IMR-90 (cell line): ENCODE measurements at regions not wholly inside any gene's neighbourhood (a gene's known extent, or its start where the extent isn't known, plus 50 kb on each side); places are given as distances from the start of the nearest gene placed in this dataset.

Experiments used
- ATAC-seq: fragments of 200-7000 bp; cut with Tn5 transposase; 2 replicates; pipeline ENCODE4 v1.9.1; 2020; ENCODE audit warnings: low read depth, mild to moderate bottlenecking, moderate library complexity
- BruUV-seq: library from RNA; stranded (reverse); fragments of 400-500 nt; replicated peaks from 2 replicates; lab custom pipeline; 2021; lab: Mats Ljungman, UMichigan
- CTCF ChIA-PET: fragments of 300-600 bp; formaldehyde crosslinking; extraction: SDS; loops from one replicate; lab custom pipeline; 2021; ENCODE audit warnings: antibody characterized with exemption; lab: Yijun Ruan, JAX
- POLR2A ChIA-PET: fragments of 300-600 bp; sonication (Branson Sonifier 250); formaldehyde crosslinking; loops from one replicate; lab custom pipeline; 2022; ENCODE audit warnings: antibody characterized with exemption; ENCODE audit not compliant: unreplicated experiment; lab: Charles Lee
- DNase-seq: peaks from one replicate; pipeline ENCODE4 v3.0.0; 2013
- H2AFZ ChIP-seq: replicated peaks from 2 replicates; pipeline ENCODE3; 2013; ENCODE audit warnings: low read length, mild to moderate bottlenecking; ENCODE audit not compliant: poor library complexity
- H2AK5ac ChIP-seq: 2 replicates; pipeline ENCODE4 v1.6.1; 2013; ENCODE audit warnings: low read depth, low read length, inconsistent platforms
- H2AK9ac ChIP-seq: replicated peaks from 2 replicates; pipeline ENCODE3; 2013; ENCODE audit warnings: mild to moderate bottlenecking, low read depth, low read length, moderate library complexity; ENCODE audit not compliant: poor library complexity
- H2BK120ac ChIP-seq: 2 replicates; pipeline ENCODE4 v1.6.1; 2013; ENCODE audit warnings: low read depth, low read length, inconsistent platforms
- H2BK15ac ChIP-seq: 3 replicates; pipeline ENCODE4 v1.6.1; 2013; ENCODE audit warnings: low read depth, low read length, inconsistent platforms
- H2BK20ac ChIP-seq: 2 replicates; pipeline ENCODE4 v1.6.1; 2013; ENCODE audit warnings: low read depth, mild to moderate bottlenecking, inconsistent platforms, low read length, moderate library complexity
- H2BK5ac ChIP-seq: 2 replicates; pipeline ENCODE4 v1.6.1; 2013; ENCODE audit warnings: mild to moderate bottlenecking, low read depth, low read length, inconsistent platforms; ENCODE audit not compliant: poor library complexity, severe bottlenecking
- H3K14ac ChIP-seq: replicated peaks from 2 replicates; pipeline ENCODE4 v1.6.1; 2013; ENCODE audit warnings: low read depth, low read length, inconsistent platforms
- H3K18ac ChIP-seq: 2 replicates; pipeline ENCODE4 v1.6.1; 2013; ENCODE audit warnings: low read depth, low read length, control low read depth
- H3K23ac ChIP-seq: 2 replicates; pipeline ENCODE4 v1.6.1; 2013; ENCODE audit warnings: low read depth, low read length, inconsistent platforms
- H3K27ac ChIP-seq: 2 replicates; pipeline ENCODE4 v1.5.1; 2013; ENCODE audit warnings: mild to moderate bottlenecking, control low read depth, low read length; ENCODE audit not compliant: insufficient read depth
- H3K27me3 ChIP-seq: 2 replicates; pipeline ENCODE4 v1.6.1; 2013; ENCODE audit warnings: low read length; ENCODE audit not compliant: control insufficient read depth, insufficient read depth
- H3K36me3 ChIP-seq: 2 replicates; pipeline ENCODE4 v1.6.1; 2013; ENCODE audit warnings: low read length, mixed read lengths; ENCODE audit not compliant: control insufficient read depth, insufficient read depth
- H3K4ac ChIP-seq: 2 replicates; pipeline ENCODE4 v1.6.1; 2013; ENCODE audit warnings: low read depth, low read length, inconsistent platforms
- H3K4me1 ChIP-seq: 2 replicates; pipeline ENCODE4 v1.6.1; 2013; ENCODE audit warnings: low read length, mixed read lengths; ENCODE audit not compliant: control insufficient read depth, insufficient read depth
- H3K4me2 ChIP-seq: 2 replicates; pipeline ENCODE4 v1.6.1; 2013; ENCODE audit warnings: low read depth, mild to moderate bottlenecking, control low read depth, low read length, moderate library complexity
- H3K4me3 ChIP-seq: 2 replicates; pipeline ENCODE4 v1.5.1; 2013; ENCODE audit warnings: low read depth, mild to moderate bottlenecking, control low read depth, low read length, moderate library complexity; ENCODE audit not compliant: insufficient read depth
- H3K56ac ChIP-seq: 2 replicates; pipeline ENCODE4 v1.6.1; 2013; ENCODE audit warnings: low read length, inconsistent platforms; ENCODE audit not compliant: insufficient read depth; ENCODE audit errors: extremely low read depth
- H3K79me1 ChIP-seq, 2 experiments: 2 replicates each; pipeline ENCODE4 v1.6.1; 2013; ENCODE audit warnings: low read length in 2 of 2, inconsistent platforms in 1 of 2, low read depth in 1 of 2
- H3K9ac ChIP-seq: 2 replicates; pipeline ENCODE4 v1.6.1; 2013; ENCODE audit warnings: low read depth, low read length, control low read depth
- H3K9me1 ChIP-seq: 2 replicates; pipeline ENCODE4 v1.6.1; 2013; ENCODE audit warnings: low read length, inconsistent platforms; ENCODE audit not compliant: insufficient read depth
- H3K9me3 ChIP-seq: 2 replicates; pipeline ENCODE4 v1.6.1; 2013; ENCODE audit warnings: low read length; ENCODE audit not compliant: control insufficient read depth, insufficient read depth
- H4K20me1 ChIP-seq: 2 replicates; pipeline ENCODE4 v1.6.1; 2013; ENCODE audit warnings: low read length, inconsistent platforms; ENCODE audit not compliant: insufficient read depth
- H4K5ac ChIP-seq: 2 replicates; pipeline ENCODE4 v1.6.1; 2013; ENCODE audit warnings: mild to moderate bottlenecking, low read depth, low read length, control low read depth
- H4K8ac ChIP-seq, 2 experiments: 2 replicates each; pipeline ENCODE4 v1.6.1; 2013; ENCODE audit warnings: low read depth in 2 of 2, low read length in 2 of 2, control low read depth in 1 of 2, inconsistent platforms in 1 of 2
- H4K91ac ChIP-seq: 2 replicates; pipeline ENCODE4 v1.6.1; 2013; ENCODE audit warnings: low read depth, low read length, inconsistent platforms; ENCODE audit not compliant: insufficient read depth
- BHLHE40 ChIP-seq: fragments of 150-350 bp; IDR thresholded peaks from 2 replicates; pipeline ENCODE4 v1.6.1; 2016; ENCODE audit warnings: mild to moderate bottlenecking, low read depth, low read length
- CEBPB ChIP-seq: IDR thresholded peaks from 2 replicates; pipeline ENCODE4 v1.6.1; 2012; ENCODE audit warnings: low read depth, low read length, improper control_type of control experiment
- FOS ChIP-seq: fragments of 150-350 bp; IDR thresholded peaks from 2 replicates; pipeline ENCODE4 v1.6.1; 2016; ENCODE audit warnings: low read depth, low read length
- MAFK ChIP-seq: IDR thresholded peaks from 2 replicates; pipeline ENCODE4 v1.6.1; 2012; ENCODE audit warnings: low read depth, low read length, improper control_type of control experiment
- MXI1 ChIP-seq: IDR thresholded peaks from 2 replicates; pipeline ENCODE4 v1.6.1; 2012; ENCODE audit warnings: low read depth, mild to moderate bottlenecking, low read length, moderate library complexity, borderline replicate concordance
- RAD21 ChIP-seq: IDR thresholded peaks from 2 replicates; pipeline ENCODE4 v1.6.1; 2012; ENCODE audit warnings: low read length, improper control_type of control experiment
- SMC3 ChIP-seq: fragments of 150-350 bp; IDR thresholded peaks from 2 replicates; pipeline ENCODE4 v1.6.1; 2016; ENCODE audit warnings: low read depth, mild to moderate bottlenecking, antibody characterized with exemption, low read length, moderate library complexity
- dilution Hi-C: fragments of 300-500 bp; cut with HindIII; formaldehyde crosslinking; loops from one replicate; pipeline ENCODE4 v1.14.3; 2018; ENCODE audit warnings: low sequenced_read_pairs; ENCODE audit not compliant: unreplicated experiment
- in situ Hi-C: fragments of 300-500 bp; cut with MboI; formaldehyde crosslinking; loops from 3 replicates; pipeline ENCODE4 v1.14.3; 2019; ENCODE audit warnings: low sequenced_read_pairs, inconsistent platforms, mixed read lengths
- intact Hi-C: fragments of 100-400 bp; cut with micrococcal nuclease; formaldehyde crosslinking; loops from 2 replicates; pipeline ENCODE4 v1.10.0; 2022
- TF ChIP-seq, protein P1 (sequence below): fragments of 150-350 bp; IDR thresholded peaks from 2 replicates; pipeline ENCODE4 v1.6.1; 2016; ENCODE audit warnings: low read depth, mild to moderate bottlenecking, low read length, moderate library complexity, borderline replicate concordance
- TF ChIP-seq, protein P2 (sequence below): conservative IDR thresholded peaks from 2 replicates; pipeline ENCODE4 v1.5.1; 2012; ENCODE audit warnings: mild to moderate bottlenecking, low read depth, low read length, improper control_type of control experiment
- TF ChIP-seq, protein P3 (sequence below): fragments of 150-350 bp; IDR thresholded peaks from 2 replicates; pipeline ENCODE4 v1.6.1; 2017; ENCODE audit warnings: mild to moderate bottlenecking, antibody characterized with exemption, low read length, low read depth

DNA sequence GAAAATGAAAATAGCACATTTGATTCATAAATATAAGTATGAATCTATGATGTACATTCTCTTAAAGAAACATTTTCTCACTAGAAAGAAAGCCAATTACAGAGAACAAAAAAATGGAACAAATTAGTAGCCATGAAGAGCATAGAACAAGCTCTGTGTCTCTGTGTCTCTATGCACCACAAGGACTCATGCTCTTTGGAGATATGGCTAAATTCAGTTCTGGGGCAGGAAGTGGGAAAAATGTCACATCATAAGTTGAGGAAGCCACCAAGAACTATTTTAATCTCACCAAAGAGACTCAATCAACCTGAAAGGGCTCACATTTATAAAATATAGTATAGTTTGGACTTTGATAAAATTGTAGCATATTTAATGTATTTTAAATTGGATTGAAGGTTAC lies 1259.8 kb upstream of the GJE1 start:
- Histone ChIP-seq H2AFZ (no peak overlapping the region), H3K4me2 (no peak overlapping the region), H2AK9ac (no peak overlapping the region), H3K14ac (no peak overlapping the region), H2BK15ac (no peak overlapping the region; the same call in 2 of the 3 replicates), H3K18ac (no peak overlapping the region), H2AK5ac (no peak overlapping the region), H3K9ac (no peak overlapping the region), H2BK5ac (no peak overlapping the region), H3K79me1 (no peaks in the 10 kb centered on the region), H3K36me3 (no peaks in the 10 kb centered on the region), H3K23ac (no peak overlapping the region), H4K91ac (no peak overlapping the region), H4K8ac (no peak overlapping the region), H3K9me3 (no peaks in the 10 kb centered on the region), H3K4ac (peak overlapping the region; percentile 41; the same call in 1 of the 2 replicates), H3K27me3 (no peaks in the 10 kb centered on the region), H3K4me3 (no peak overlapping the region), H2BK20ac (peak overlapping the region; percentile 85; the same call in 1 of the 2 replicates), H3K56ac (no peak overlapping the region), H3K4me1 (no peaks in the 10 kb centered on the region), H4K5ac (no peak overlapping the region), H3K27ac (no peak overlapping the region), H3K9me1 (no peaks in the 10 kb centered on the region), H4K20me1 (no peaks in the 10 kb centered on the region), H2BK120ac (peak overlapping the region; percentile 56; the same call in 1 of the 2 replicates)
- intact Hi-C loops: no loop called here
- POLR2A ChIA-PET: no interaction called here
- in situ Hi-C loops: no loop called here
- TF ChIP-seq BHLHE40: no peak
- no peak for TF ChIP-seq SMC3
- TF ChIP-seq FOS: no peak
- no peak for TF ChIP-seq MXI1
- TF ChIP-seq, protein P1, sequence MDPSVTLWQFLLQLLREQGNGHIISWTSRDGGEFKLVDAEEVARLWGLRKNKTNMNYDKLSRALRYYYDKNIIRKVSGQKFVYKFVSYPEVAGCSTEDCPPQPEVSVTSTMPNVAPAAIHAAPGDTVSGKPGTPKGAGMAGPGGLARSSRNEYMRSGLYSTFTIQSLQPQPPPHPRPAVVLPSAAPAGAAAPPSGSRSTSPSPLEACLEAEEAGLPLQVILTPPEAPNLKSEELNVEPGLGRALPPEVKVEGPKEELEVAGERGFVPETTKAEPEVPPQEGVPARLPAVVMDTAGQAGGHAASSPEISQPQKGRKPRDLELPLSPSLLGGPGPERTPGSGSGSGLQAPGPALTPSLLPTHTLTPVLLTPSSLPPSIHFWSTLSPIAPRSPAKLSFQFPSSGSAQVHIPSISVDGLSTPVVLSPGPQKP: no peak
- no peak for TF ChIP-seq RAD21
- no peak for TF ChIP-seq CEBPB
- no peak for TF ChIP-seq MAFK
- TF ChIP-seq, protein P2, sequence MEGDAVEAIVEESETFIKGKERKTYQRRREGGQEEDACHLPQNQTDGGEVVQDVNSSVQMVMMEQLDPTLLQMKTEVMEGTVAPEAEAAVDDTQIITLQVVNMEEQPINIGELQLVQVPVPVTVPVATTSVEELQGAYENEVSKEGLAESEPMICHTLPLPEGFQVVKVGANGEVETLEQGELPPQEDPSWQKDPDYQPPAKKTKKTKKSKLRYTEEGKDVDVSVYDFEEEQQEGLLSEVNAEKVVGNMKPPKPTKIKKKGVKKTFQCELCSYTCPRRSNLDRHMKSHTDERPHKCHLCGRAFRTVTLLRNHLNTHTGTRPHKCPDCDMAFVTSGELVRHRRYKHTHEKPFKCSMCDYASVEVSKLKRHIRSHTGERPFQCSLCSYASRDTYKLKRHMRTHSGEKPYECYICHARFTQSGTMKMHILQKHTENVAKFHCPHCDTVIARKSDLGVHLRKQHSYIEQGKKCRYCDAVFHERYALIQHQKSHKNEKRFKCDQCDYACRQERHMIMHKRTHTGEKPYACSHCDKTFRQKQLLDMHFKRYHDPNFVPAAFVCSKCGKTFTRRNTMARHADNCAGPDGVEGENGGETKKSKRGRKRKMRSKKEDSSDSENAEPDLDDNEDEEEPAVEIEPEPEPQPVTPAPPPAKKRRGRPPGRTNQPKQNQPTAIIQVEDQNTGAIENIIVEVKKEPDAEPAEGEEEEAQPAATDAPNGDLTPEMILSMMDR: no peak
- TF ChIP-seq, protein P3, sequence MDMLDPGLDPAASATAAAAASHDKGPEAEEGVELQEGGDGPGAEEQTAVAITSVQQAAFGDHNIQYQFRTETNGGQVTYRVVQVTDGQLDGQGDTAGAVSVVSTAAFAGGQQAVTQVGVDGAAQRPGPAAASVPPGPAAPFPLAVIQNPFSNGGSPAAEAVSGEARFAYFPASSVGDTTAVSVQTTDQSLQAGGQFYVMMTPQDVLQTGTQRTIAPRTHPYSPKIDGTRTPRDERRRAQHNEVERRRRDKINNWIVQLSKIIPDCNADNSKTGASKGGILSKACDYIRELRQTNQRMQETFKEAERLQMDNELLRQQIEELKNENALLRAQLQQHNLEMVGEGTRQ: no peak
- ATAC-seq (no peak), DNase-seq (no peak)
- dilution Hi-C loops: no loop called here
- no TSS peak for BruUV-seq
- CTCF ChIA-PET: no interaction called here
